Cerebellar cortex (tissue), 1 donor: ENCODE measurements at regions not wholly inside any gene's neighbourhood (a gene's known extent, or its start where the extent isn't known, plus 50 kb on each side); places are given as distances from the start of the nearest gene placed in this dataset.

Experiments used
- DNase-seq: peaks from one replicate; pipeline ENCODE4 v3.0.0-alpha.2; 2015; ENCODE audit warnings: low spot score

DNA sequence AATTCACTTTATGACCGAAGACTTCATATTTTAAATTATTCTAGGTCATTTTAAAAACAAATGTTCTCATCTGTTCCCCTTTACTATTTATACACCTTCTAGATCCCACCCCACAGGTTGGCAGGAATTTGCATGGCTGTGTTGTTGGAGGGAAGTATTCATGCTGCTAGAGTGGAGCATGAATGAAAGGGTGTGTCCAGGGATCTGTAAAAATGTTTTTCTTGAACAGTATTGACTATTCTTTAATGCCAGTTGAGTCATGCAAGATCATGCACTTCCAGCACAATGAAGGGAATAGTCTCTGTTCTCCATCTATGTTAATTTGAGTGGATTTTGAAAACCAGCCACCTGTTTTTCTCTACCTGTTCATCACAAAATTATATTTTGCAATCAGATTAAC is 52.0 kb upstream of the COL3A1 start:
- no peak for DNase-seq
